GM21528 (cell line): ENCODE measurements at regions not wholly inside any gene's neighbourhood (a gene's known extent, or its start where the extent isn't known, plus 50 kb on each side); places are given as distances from the start of the nearest gene placed in this dataset.

ENCODE experiments used
- ATAC-seq: cut with Tn5 transposase; IDR thresholded peaks from one replicate; pipeline ENCODE4 v1.9.1; 2021; ENCODE audit warnings: mild to moderate bottlenecking, moderate library complexity; ENCODE audit not compliant: unreplicated experiment, low FRiP score

DNA sequence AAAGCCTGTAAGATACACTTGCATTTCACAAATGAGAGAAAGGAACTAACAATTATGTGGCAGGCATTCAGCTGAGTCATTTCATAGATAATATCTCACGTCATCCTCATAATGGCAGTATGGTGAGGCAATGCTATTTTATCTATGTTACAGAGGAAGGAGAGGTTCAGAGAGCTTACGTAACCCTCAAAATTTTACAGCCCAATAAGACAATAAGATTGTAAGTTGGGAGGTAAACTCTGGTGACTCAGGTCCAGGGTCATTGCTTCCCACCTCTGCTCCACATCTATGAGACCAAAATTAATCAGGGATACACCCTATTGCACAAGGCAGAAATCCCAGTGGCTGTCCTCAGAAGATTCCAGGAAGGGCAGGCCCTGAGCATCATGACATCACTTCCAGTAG is 309.7 kb downstream of the NSG2 start:
- no peak for ATAC-seq

DNA sequence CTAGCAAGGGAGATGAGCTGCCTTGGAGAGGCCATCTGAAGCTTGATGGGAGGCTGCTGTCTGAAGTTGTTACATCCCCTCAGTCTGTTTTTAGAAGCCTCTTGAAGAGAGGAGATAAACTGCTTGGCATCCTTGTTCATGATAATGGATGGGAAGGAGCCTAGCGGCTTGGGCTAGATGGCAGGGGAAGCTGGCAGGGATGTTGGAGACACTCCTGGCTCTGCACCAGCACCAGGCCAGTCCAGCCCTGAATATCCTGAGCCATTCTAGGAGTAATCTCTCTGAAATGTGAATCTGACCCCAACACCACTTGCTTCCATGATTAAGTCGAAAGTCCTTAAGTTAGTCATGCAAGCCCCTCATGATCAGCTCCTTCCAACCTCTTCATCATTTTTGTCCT is 310.5 kb downstream of the NSG2 start:
- ATAC-seq = no peak

DNA sequence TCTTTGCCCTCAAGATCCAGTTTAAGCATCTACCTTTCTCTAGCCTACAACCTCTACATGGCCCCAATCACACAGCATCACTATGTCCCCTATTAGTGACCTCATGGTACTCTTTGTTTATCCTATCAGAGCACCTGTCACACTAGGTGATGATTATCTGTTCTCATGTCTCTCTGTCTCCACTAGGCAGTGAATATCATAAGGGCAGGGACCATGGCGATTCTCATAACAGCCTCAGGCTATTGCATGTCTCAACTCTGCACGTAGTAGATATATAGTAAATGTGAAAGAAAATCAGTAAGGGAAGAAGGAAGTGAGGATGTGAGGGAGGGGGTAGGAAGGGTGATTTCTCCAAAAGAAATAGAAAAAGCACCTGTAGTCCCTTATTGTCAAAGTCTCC is 311.0 kb downstream of the NSG2 start:
- no peak for ATAC-seq

- no peak for ATAC-seq
Measured at GRCh38 chr5:174358276-174358675, 312.8 kb downstream of the NSG2 start.

GRCh38 chr5:174359071-174359470 is 313.6 kb downstream of the NSG2 start:
- no peak for ATAC-seq

- no peak for ATAC-seq
Measured at GRCh38 chr5:174362514-174362913, 317.0 kb downstream of the NSG2 start.

DNA sequence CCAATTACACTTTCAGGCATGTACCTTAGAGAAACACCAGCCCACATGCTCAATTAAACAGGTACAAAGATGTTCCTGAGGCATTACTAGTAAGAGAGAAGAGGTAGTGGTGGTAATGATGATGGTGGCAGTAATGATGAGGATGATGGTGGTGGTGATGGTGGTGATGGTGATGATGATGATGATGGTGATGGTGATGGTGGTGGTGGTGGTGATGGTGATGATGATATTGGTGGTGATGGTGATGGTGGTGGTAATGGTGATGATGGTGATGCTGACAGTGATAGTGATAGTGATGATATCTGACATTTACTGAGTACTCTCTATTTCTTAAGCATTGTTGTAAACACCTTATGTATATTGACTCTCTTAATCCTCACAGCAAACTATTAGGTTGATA is 318.4 kb downstream of the NSG2 start:
- no peak for ATAC-seq

- no peak for ATAC-seq
Measured at GRCh38 chr5:174364676-174365075, 319.2 kb downstream of the NSG2 start.

- no peak for ATAC-seq
Measured at GRCh38 chr5:174371600-174372094, 326.1 kb downstream of the NSG2 start.

DNA sequence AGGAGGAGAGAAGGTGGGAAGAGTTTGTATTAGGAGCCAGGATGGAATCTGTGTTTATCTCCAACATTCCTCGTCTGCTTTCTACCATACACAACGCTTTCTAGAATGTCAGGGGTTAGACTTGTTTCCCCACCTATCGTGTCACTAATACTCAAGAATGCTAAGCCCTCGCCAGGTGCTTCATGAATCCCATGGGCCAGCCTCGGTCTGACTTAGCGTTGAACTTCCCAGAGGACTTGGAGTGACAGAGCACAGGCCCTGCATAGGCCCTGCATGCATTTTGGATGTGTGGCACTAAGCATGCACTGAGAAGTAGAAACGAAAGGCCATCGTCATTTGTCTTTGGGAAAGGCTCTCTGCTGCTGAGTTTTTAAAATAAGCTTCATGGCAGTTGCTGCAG is 328.7 kb downstream of the NSG2 start:
- ATAC-seq = no peak

GRCh38 chr5:174376056-174376455 is 330.6 kb downstream of the NSG2 start:
- ATAC-seq = no peak

GRCh38 chr5:174376726-174377373 is 331.3 kb downstream of the NSG2 start:
- ATAC-seq = no peak

DNA sequence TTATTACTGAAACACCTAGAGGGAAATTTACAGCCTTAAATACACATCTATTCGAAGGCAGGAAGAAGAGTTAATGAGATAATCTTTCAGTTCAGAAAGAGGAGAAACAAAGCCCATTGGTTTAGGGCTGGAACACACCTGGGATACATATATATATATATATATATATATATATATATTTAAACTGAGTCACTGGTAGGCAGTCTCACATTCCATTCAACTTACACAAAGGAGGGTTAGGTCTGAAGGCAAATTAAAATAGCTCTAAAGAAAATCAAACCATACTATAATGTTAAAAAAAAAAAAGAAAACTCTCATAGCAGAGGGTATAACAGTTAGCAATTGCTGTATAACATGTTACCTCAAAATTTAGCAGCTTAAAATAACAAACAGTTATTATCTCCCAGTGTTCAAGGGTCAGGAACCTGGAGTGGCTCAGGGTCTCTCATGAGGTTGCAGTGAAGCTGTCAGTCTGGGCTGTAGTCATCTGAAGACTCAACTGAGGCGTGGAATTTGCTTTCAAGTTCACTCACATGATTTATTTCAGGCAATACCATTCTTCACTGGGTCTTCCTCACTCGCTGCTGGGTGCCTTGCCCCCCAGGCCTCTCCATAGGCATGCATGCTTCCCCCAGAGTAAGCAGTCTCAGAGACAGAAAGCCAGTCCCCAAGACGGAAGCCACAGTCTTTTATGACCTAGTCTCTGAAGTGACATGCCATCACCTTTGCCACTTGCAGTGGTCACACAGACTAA is 332.8 kb downstream of the NSG2 start:
- no peak for ATAC-seq

- ATAC-seq = no peak
Measured at GRCh38 chr5:174380311-174380710, 334.8 kb downstream of the NSG2 start.

- ATAC-seq = no peak
Measured at GRCh38 chr5:174381241-174381640, 335.7 kb downstream of the NSG2 start.

- ATAC-seq = no peak
Measured at GRCh38 chr5:174383210-174384167, 338.0 kb downstream of the NSG2 start.

GRCh38 chr5:174384509-174384947 is 339.0 kb downstream of the NSG2 start:
- no peak for ATAC-seq

DNA sequence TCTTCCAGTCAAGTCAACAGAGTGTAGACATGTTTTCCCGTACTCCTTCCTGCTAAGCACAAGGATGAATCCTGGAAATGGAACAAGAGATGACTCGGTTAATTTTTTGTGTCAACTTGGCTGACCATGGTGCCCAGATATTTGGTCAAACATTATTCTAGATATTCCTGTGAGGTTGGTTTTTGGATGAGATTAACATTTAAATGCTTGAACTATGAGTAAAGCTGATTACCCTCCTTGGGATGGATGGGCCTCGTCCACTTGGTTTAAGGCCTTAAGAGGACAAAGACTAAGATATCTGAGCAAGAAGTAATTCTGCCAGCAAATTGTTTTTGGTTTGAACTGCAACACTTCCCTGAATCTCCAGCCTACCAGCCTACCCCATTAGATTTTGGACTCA is 338.1 kb upstream of the MSX2 start:
- no peak for ATAC-seq

DNA sequence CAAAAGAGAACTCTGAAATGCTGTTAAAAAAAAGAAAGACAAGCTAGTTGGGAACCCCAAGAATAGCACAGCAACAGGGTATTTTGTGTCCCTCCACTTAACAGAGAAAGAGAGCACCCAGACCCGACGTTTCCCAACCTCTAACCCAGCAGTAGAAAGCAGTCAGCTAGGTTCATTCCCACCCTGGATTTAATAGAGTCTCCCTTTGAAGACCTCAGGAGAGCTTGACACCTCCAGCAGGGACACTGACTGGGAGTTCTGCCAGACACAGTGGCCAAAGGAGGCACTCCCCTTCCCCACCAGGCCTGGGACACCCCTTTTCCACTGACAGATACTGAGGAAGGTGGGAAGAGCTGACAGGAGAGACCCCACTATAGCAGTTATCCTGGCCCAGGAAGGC is 337.5 kb upstream of the MSX2 start:
- ATAC-seq = no peak

DNA sequence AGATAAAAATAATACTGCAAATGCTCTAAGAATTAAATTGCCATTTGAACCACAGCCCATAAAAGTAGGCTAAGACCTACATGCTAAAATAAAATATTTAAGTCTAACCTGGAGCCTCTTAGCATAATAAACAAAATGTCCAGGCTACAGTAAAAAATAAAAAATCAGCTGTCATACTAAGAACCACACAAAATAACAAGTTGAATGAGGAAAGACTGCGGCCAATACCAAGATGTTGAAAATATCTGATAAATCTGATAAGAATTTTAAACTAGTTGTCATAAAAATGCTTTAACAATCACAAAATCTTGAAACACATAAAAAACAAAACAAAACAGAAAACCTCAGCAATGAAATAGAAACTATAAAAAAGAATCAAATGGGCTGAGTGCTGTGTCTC is 336.9 kb upstream of the MSX2 start:
- no peak for ATAC-seq

GRCh38 chr5:174392892-174393291 is 331.5 kb upstream of the MSX2 start:
- ATAC-seq = no peak
